ENCODE measurements at regions not wholly inside any gene's neighbourhood (a gene's known extent, or its start where the extent isn't known, plus 50 kb on each side); places are given as distances from the start of the nearest gene placed in this dataset.

- Histone ChIP-seq H2BK5ac (ENCODE audit: insufficient read length, low read length) (no peak overlapping the region), H4K8ac (replicated peaks; ENCODE audit: insufficient read length, low read depth, low read length) (no peak overlapping the region), H3K14ac (ENCODE audit: insufficient read depth, low read length) (no peak overlapping the region), H3K4me1 (ENCODE audit: insufficient read depth, low read length) (no peaks in the 10 kb centered on the region), H2BK12ac (ENCODE audit: insufficient read length, low read depth, low read length) (no peak overlapping the region), H3K23ac (ENCODE audit: insufficient read length, low read depth, low read length) (no peak overlapping the region), H2BK15ac (ENCODE audit: low read depth, low read length) (no peak overlapping the region), H3K4me2 (ENCODE audit: insufficient read depth, insufficient read length, low read length) (no peak overlapping the region), H3K4ac (ENCODE audit: low read depth, low read length) (no peak overlapping the region), H2BK20ac (ENCODE audit: low read depth, low read length, poor library complexity, severe bottlenecking) (no peak overlapping the region), H3K9ac (ENCODE audit: extremely low read depth, insufficient read length, low read length) (no peak overlapping the region), H3K79me2 (ENCODE audit: insufficient read depth, low read length) (no peaks in the 10 kb centered on the region), H2AFZ (ENCODE audit: low read length) (no peak overlapping the region), H4K5ac (ENCODE audit: insufficient read length, low read depth, low read length) (no peak overlapping the region), H4K20me1 (ENCODE audit: control insufficient read depth, insufficient read depth, insufficient read length) (no peaks in the 10 kb centered on the region), H3K27me3 (ENCODE audit: insufficient read depth, low read length) (no peaks in the 10 kb centered on the region), H2BK120ac (ENCODE audit: low read depth, low read length, poor library complexity, severe bottlenecking) (no peak overlapping the region), H3K9me3 (ENCODE audit: control insufficient read depth, low read depth, low read length) (no peaks in the 10 kb centered on the region), H3T11ph (ENCODE audit: low read length) (no peak overlapping the region), H3K18ac (ENCODE audit: insufficient read length, low read depth, low read length) (no peak overlapping the region), H3K79me1 (ENCODE audit: insufficient read depth, low read depth, low read length, poor library complexity, severe bottlenecking) (no peaks in the 10 kb centered on the region), H3K27ac (ENCODE audit: insufficient read length, low read depth, low read length) (no peak overlapping the region), H2AK5ac (ENCODE audit: insufficient read length, low read length) (no peak overlapping the region), H4K91ac (ENCODE audit: insufficient read length, low read depth, low read length) (no peak overlapping the region), H3K23me2 (ENCODE audit: insufficient read length, low read depth, low read length, poor library complexity, severe bottlenecking) (no peaks in the 10 kb centered on the region), H3K56ac (ENCODE audit: insufficient read length, low read depth, low read length) (no peak overlapping the region)
- no peaks in the 10 kb centered on the region for H3K4me1 Mint-ChIP-seq
- no peak overlapping the region for H3K27ac Mint-ChIP-seq
- no peak for TF ChIP-seq CTCF (conservative IDR thresholded peaks at IDR 0.05)
- H3K36me3 Mint-ChIP-seq (ENCODE audit: insufficient read depth in 1 of 3, low read depth in 3 of 3): no peaks in the 10 kb centered on the region
- no CpG with 5 or more reads among the region's 3 CpGs for WGBS (ENCODE audit: extremely low coverage, insufficient read length, low lambda C conversion rate)
- H3K9me3 Mint-ChIP-seq: peaks cover 0 to 8% of the 10 kb centered on the region in 2 experiments; a peak in 1 of 5 replicates
- no peaks in the 10 kb centered on the region for H3K27me3 Mint-ChIP-seq (ENCODE audit: low read depth)
- no peak overlapping the region for H3K4me3 Mint-ChIP-seq
- DNase-seq: no peak
Measured at GRCh38 chrX:139141370-139141769, 389.2 kb upstream of the F9 start.
